GM23338 (cell line): ENCODE measurements at regions not wholly inside any gene's neighbourhood (a gene's known extent, or its start where the extent isn't known, plus 50 kb on each side); places are given as distances from the start of the nearest gene placed in this dataset.

ENCODE experiments used
- ATAC-seq: fragments of 200-7000 bp; cut with Tn5 transposase; 3 replicates; pipeline ENCODE4 v1.9.1; 2020
- DNase-seq: peaks from one replicate; pipeline ENCODE4 v3.0.0-alpha.2; 2015; ENCODE audit warnings: low spot score
- H2AFZ ChIP-seq: fragments of 200-600 bp; sonication (generic); 2 replicates; pipeline ENCODE4 v1.8.0; 2016; ENCODE audit warnings: antibody characterized with exemption, mild to moderate bottlenecking, moderate library complexity
- H3F3A ChIP-seq: fragments of 200-600 bp; sonication (generic); replicated peaks from 2 replicates; pipeline ENCODE4 v1.8.0; 2017; ENCODE audit warnings: antibody characterized with exemption, mixed run types, low read depth
- H3K27ac ChIP-seq: fragments of 200-600 bp; sonication (generic); 2 replicates; pipeline ENCODE4 v1.6.1; 2016; ENCODE audit warnings: low read depth
- H3K27me3 ChIP-seq: fragments of 200-600 bp; sonication (generic); 2 replicates; pipeline ENCODE4 v1.8.0; 2016; ENCODE audit warnings: mild to moderate bottlenecking, mixed run types, moderate library complexity; ENCODE audit not compliant: insufficient read depth
- H3K36me3 ChIP-seq: fragments of 200-600 bp; sonication (generic); 2 replicates; pipeline ENCODE4 v1.8.0; 2016; ENCODE audit warnings: mild to moderate bottlenecking; ENCODE audit not compliant: insufficient read depth
- H3K4me1 ChIP-seq: fragments of 200-600 bp; sonication (generic); 2 replicates; pipeline ENCODE4 v1.8.0; 2016; ENCODE audit warnings: mild to moderate bottlenecking, moderate library complexity; ENCODE audit not compliant: insufficient read depth
- H3K4me2 ChIP-seq: fragments of 200-600 bp; sonication (generic); 2 replicates; pipeline ENCODE4 v1.7.1; 2017; ENCODE audit warnings: mixed run types
- H3K4me3 ChIP-seq: fragments of 200-600 bp; sonication (generic); 2 replicates; pipeline ENCODE4 v1.6.1; 2016; ENCODE audit warnings: mixed run types
- H3K79me2 ChIP-seq: fragments of 200-600 bp; sonication (generic); replicated peaks from 2 replicates; pipeline ENCODE4 v1.8.0; 2017; ENCODE audit warnings: mild to moderate bottlenecking; ENCODE audit not compliant: insufficient read depth
- H3K9me2 ChIP-seq: fragments of 200-600 bp; sonication (generic); 2 replicates; pipeline ENCODE4 v1.8.0; 2017; ENCODE audit not compliant: insufficient read depth
- H4K20me1 ChIP-seq: fragments of 200-600 bp; sonication (generic); replicated peaks from 2 replicates; pipeline ENCODE4 v1.8.0; 2017; ENCODE audit warnings: mild to moderate bottlenecking; ENCODE audit not compliant: insufficient read depth
- H3K27ac Mint-ChIP-seq: 2 replicates; pipeline ENCODE4 v1.8.0; 2020; ENCODE audit warnings: inconsistent platforms, mild to moderate bottlenecking, moderate library complexity, mixed read lengths
- H3K27me3 Mint-ChIP-seq: 3 replicates; pipeline ENCODE4 v1.8.0; 2022; ENCODE audit warnings: low read depth, mild to moderate bottlenecking, moderate library complexity, mixed read lengths, inconsistent platforms; ENCODE audit not compliant: insufficient read depth, poor library complexity
- H3K36me3 Mint-ChIP-seq: 3 replicates; pipeline ENCODE4 v1.8.0; 2021; ENCODE audit warnings: low read depth, mild to moderate bottlenecking, inconsistent platforms, moderate library complexity, mixed read lengths
- H3K4me1 Mint-ChIP-seq: 3 replicates; pipeline ENCODE4 v1.8.0; 2020; ENCODE audit warnings: mild to moderate bottlenecking, inconsistent platforms, mixed read lengths
- H3K4me3 Mint-ChIP-seq: 3 replicates; pipeline ENCODE4 v1.8.0; 2021; ENCODE audit warnings: moderate library complexity, mild to moderate bottlenecking, inconsistent platforms, mixed read lengths
- H3K9me3 Mint-ChIP-seq: 3 replicates; pipeline ENCODE4 v1.8.0; 2020; ENCODE audit warnings: moderate library complexity, mild to moderate bottlenecking, inconsistent platforms, mixed read lengths
- CREB1 ChIP-seq: fragments of 250-450 bp; sonication (Bioruptor Pico); IDR thresholded peaks from 2 replicates; pipeline ENCODE4 v1.5.0; 2020; ENCODE audit warnings: low read depth, mild to moderate bottlenecking, moderate library complexity
- CTCF ChIP-seq, 2 experiments: fragments of 200-600 bp in 1 of 2; sonication (generic) in 1 of 2; conservative IDR thresholded peaks; 2 replicates each; pipeline versions ENCODE4 v1.5.1 to v1.6.1; 2016 to 2017; ENCODE audit warnings: antibody characterized with exemption in 2 of 2, low read depth in 2 of 2, mild to moderate bottlenecking in 2 of 2, moderate library complexity in 1 of 2
- ETS1 ChIP-seq: IDR thresholded peaks from 2 replicates; pipeline ENCODE4 v1.6.1; 2016; ENCODE audit warnings: antibody characterized with exemption
- EZH2phosphoT487 ChIP-seq: fragments of 200-600 bp; sonication (generic); IDR thresholded peaks from one replicate; pipeline ENCODE4 v1.8.1; 2018; ENCODE audit warnings: antibody characterized with exemption; ENCODE audit not compliant: unreplicated experiment
- JUNB ChIP-seq: IDR thresholded peaks from one replicate; pipeline ENCODE4 v1.6.1; 2016; ENCODE audit warnings: antibody characterized with exemption; ENCODE audit not compliant: unreplicated experiment
- NANOG ChIP-seq: IDR thresholded peaks from 2 replicates; pipeline ENCODE4 v1.6.1; 2016; ENCODE audit warnings: antibody characterized with exemption, borderline replicate concordance
- POLR2AphosphoS5 ChIP-seq: IDR thresholded peaks from 2 replicates; pipeline ENCODE4 v1.6.1; 2016; ENCODE audit warnings: antibody characterized with exemption, low read depth
- REST ChIP-seq: IDR thresholded peaks from one replicate; pipeline ENCODE4 v1.6.1; 2018; ENCODE audit warnings: antibody characterized with exemption; ENCODE audit not compliant: unreplicated experiment
- STAT1 ChIP-seq: IDR thresholded peaks from one replicate; pipeline ENCODE4 v1.6.1; 2016; ENCODE audit warnings: antibody characterized with exemption; ENCODE audit not compliant: unreplicated experiment
- ZNF114 ChIP-seq: fragments of 250-450 bp; sonication (Bioruptor Pico); IDR thresholded peaks from 2 replicates; pipeline ENCODE4 v1.5.0; 2020; ENCODE audit warnings: mild to moderate bottlenecking, moderate library complexity
- ZNF331 ChIP-seq: fragments of 250-450 bp; sonication (Bioruptor Pico); IDR thresholded peaks from 2 replicates; pipeline ENCODE4 v1.5.0; 2020; ENCODE audit warnings: low read depth, mild to moderate bottlenecking, moderate library complexity

- TF ChIP-seq CTCF (conservative IDR thresholded peaks at IDR 0.05; ENCODE audit: low read depth in 2 of 2) (no peak), CREB1 (no peak), REST (no peak), NANOG (no peak), JUNB (no peak), ZNF114 (CRISPR knock-in tag) (no peak), STAT1 (no peak), POLR2AphosphoS5 (no peak), ETS1 (no peak)
These were observed 264.9 kb upstream of the MAGEB18 start (continued) for GRCh38 chrX:25873196-25873595.

GRCh38 chrX:25878806-25879205 lies 259.3 kb upstream of the MAGEB18 start:
- Histone ChIP-seq H2AFZ (no peak overlapping the region), H3K27me3 (no peaks in the 10 kb centered on the region), H3K27ac (no peak overlapping the region), H3K4me3 (no peak overlapping the region), H3K4me2 (no peak overlapping the region), H3K4me1 (no peaks in the 10 kb centered on the region), H3K79me2 (no peaks in the 10 kb centered on the region), H3K36me3 (no peaks in the 10 kb centered on the region), H3K9me2 (no peaks in the 10 kb centered on the region), H3F3A (no peaks in the 10 kb centered on the region), H4K20me1 (no peaks in the 10 kb centered on the region)
- DNase-seq (no peak), ATAC-seq (no peak)
- Mint-ChIP-seq H3K27me3 (no peaks in the 10 kb centered on the region), H3K4me1 (no peaks in the 10 kb centered on the region; the same call in 2 of the 3 replicates), H3K9me3 (peaks cover 3% of the 10 kb centered on the region; the same call in 2 of the 3 replicates), H3K27ac (no peak overlapping the region), H3K4me3 (no peak overlapping the region), H3K36me3 (no peaks in the 10 kb centered on the region; the same call in 1 of the 3 replicates)
- TF ChIP-seq EZH2phosphoT487 (no peak), REST (no peak), CTCF (conservative IDR thresholded peaks at IDR 0.05; ENCODE audit: low read depth in 2 of 2) (no peak), ETS1 (no peak), ZNF331 (CRISPR knock-in tag) (no peak)
